ENCODE measurements at regions not wholly inside any gene's neighbourhood (a gene's known extent, or its start where the extent isn't known, plus 50 kb on each side); places are given as distances from the start of the nearest gene placed in this dataset.

GRCh38 chr11:134611537-134611936, 199.5 kb upstream of the B3GAT1 start:
- TF ChIP-seq CTCF (IDR thresholded peaks at IDR 0.05) (no peak), CBFB (CRISPR knock-in tag; IDR thresholded peaks at IDR 0.05; ENCODE audit: low read depth) (no peak), ZNF512 (CRISPR knock-in tag; IDR thresholded peaks at IDR 0.05; ENCODE audit: borderline replicate concordance) (no peak)
- TF ChIP-seq, protein P1, sequence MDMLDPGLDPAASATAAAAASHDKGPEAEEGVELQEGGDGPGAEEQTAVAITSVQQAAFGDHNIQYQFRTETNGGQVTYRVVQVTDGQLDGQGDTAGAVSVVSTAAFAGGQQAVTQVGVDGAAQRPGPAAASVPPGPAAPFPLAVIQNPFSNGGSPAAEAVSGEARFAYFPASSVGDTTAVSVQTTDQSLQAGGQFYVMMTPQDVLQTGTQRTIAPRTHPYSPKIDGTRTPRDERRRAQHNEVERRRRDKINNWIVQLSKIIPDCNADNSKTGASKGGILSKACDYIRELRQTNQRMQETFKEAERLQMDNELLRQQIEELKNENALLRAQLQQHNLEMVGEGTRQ (CRISPR knock-in tag; IDR thresholded peaks at IDR 0.05) = no peak
- TF ChIP-seq, protein P2, sequence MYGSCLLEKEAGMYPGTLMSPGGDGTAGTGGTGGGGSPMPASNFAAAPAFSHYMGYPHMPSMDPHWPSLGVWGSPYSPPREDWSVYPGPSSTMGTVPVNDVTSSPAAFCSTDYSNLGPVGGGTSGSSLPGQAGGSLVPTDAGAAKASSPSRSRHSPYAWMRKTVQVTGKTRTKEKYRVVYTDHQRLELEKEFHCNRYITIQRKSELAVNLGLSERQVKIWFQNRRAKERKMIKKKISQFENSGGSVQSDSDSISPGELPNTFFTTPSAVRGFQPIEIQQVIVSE (CRISPR knock-in tag; IDR thresholded peaks at IDR 0.05; ENCODE audit: borderline replicate concordance) = no peak
- TF ChIP-seq, protein P3, sequence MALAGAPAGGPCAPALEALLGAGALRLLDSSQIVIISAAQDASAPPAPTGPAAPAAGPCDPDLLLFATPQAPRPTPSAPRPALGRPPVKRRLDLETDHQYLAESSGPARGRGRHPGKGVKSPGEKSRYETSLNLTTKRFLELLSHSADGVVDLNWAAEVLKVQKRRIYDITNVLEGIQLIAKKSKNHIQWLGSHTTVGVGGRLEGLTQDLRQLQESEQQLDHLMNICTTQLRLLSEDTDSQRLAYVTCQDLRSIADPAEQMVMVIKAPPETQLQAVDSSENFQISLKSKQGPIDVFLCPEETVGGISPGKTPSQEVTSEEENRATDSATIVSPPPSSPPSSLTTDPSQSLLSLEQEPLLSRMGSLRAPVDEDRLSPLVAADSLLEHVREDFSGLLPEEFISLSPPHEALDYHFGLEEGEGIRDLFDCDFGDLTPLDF (CRISPR knock-in tag; IDR thresholded peaks at IDR 0.05) = no peak
- TF ChIP-seq, protein P4, sequence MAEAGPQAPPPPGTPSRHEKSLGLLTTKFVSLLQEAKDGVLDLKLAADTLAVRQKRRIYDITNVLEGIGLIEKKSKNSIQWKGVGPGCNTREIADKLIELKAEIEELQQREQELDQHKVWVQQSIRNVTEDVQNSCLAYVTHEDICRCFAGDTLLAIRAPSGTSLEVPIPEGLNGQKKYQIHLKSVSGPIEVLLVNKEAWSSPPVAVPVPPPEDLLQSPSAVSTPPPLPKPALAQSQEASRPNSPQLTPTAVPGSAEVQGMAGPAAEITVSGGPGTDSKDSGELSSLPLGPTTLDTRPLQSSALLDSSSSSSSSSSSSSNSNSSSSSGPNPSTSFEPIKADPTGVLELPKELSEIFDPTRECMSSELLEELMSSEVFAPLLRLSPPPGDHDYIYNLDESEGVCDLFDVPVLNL (CRISPR knock-in tag; IDR thresholded peaks at IDR 0.05; ENCODE audit: borderline replicate concordance, low read depth) = no peak

Measured in WTC11 (cell line).